ENCODE measurements at regions not wholly inside any gene's neighbourhood (a gene's known extent, or its start where the extent isn't known, plus 50 kb on each side); places are given as distances from the start of the nearest gene placed in this dataset.
A peak's percentile ranks its signal among the peaks of the same experiment; 100 is the strongest.

DNA sequence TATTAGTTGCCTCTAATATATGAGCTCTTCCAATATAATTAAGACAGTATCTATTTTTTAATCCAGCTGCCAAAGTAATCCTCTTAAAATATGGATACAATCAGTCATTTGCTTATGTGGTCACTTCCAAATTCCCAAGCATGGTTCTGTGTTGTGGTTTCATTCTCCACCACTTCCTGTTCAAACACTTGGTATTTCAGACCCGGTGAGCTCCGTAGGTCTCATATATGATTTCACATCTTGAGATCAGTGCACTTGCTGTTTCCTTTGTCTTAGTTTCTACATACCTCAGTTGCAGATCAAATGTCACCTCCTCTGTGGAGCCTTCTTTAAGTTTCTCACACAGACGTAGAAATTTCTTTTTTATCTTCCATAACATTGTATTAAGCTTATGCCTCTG, 254.2 kb downstream of the KCNS3 start:
- DNase-seq (ENCODE audit: low read depth): no peak

DNA sequence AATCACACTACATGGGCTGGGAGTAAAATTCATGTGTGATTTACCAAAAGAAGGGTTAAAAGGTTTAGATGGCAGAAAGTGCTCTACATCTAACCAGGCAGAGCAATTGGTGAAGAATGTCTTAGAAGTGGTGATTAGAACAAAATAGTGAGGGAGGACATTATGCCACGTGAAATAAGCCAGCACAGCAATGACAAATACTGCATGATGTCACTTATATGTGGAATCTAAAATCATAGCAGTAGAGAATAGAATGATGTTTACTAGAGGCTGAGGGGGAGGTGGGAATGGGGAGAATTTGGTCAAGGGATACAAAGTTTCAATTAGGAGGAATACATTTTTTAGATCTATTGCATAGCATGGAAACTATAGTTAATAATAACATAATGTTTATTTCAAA, 253.3 kb downstream of the KCNS3 start:
- DNase-seq (ENCODE audit: low read depth): no peak

DNA sequence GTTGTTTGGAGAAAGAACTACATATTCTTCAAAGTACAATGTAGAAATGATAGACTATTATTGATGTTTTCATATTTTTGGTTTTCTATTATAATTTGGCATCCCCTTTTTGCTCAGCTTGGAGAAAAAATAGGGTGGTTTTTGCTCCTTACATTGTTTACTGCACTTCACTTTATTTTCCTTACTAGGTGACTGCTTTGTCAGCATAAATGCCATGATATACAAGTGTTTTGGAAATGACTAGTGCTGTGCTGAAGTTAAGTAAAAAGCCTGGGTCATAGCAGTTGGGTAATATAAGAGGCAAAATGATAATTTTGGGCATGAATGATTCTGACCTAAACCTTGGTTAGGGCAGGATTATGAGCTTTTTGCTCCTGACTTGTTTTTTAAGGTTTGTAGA, 250.9 kb downstream of the KCNS3 start:
- DNase-seq (ENCODE audit: low read depth): no peak

GRCh38 chr2:18125303-18125702, 246.8 kb downstream of the KCNS3 start:
- DNase-seq (ENCODE audit: low read depth): no peak

GRCh38 chr2:18124116-18124835, 245.8 kb downstream of the KCNS3 start:
- DNase-seq (ENCODE audit: low read depth): no peak

DNA sequence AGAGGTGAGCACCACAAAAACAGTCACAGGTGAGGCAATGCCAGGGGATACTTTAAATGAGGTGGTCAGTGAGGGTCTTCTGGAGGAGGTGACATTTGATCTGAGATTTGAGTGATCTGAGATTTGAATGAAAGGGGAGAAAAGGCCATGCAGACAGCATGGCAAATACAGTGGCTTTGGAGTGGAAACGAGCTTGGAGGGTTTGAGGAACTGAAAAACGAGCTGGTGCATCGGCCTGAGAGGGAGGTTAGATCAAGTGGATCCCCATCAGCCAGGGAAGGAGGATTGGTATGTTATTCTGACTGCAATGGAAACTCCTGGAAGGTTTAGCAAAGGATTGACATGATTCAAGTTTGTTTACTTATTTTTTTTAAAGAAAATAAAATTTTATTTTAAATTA, 245.1 kb downstream of the KCNS3 start:
- no peak for DNase-seq (ENCODE audit: low read depth)

- no peak for DNase-seq (ENCODE audit: low read depth)
Observed at GRCh38 chr2:18123211-18123570, 244.7 kb downstream of the KCNS3 start.

DNA sequence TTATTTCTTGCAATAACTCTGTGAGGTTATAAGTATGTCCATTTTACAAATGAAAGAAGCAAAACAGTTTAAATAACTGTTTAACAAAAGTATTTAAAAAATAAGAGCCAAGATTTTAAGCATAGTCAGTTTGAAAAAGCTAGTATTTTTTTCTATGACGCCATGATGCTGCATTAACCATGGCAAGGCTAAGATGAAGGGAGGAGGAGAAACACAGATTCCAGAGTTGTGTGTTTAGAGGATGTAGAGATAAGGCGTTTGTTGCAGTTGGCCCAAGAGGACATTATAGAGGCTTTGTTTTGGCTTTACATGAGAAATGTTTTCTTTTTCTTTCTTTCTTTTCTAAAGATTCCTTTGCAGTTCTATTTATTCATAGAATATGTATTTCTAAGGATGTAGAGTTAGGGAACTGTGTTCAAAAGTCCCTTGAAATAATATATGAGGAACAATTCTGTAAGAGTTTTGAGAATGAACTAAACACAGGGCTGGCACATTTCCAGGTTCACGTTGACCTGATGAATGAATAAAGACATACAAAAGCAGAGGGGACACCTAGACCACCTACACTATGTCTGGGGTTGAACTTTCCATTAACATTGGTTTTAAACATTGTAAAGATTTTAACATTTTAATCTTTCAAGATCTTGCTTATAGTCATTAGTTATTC, 244.2 kb downstream of the KCNS3 start:
- DNase-seq (ENCODE audit: low read depth): no peak

DNA sequence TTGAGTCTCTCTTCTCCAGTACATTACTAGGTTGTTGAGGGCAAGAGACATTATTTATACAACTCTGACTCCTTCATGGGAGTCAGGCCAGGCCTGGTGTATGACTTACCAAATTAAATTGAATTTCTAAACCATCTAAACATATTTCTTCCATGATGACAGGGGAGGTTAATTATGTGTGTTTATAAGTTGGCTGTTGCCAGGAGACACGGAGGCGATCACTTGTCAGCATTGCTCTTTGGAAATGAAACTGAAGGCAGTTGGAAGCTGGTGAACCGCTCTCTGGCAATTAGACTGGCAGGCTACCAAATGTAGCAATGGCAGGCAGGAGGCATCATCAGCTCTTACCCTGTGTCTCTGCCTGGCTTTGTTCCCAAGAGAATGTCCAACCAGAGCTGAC, 241.4 kb downstream of the KCNS3 start:
- DNase-seq (ENCODE audit: low read depth): peak; percentile 97

DNA sequence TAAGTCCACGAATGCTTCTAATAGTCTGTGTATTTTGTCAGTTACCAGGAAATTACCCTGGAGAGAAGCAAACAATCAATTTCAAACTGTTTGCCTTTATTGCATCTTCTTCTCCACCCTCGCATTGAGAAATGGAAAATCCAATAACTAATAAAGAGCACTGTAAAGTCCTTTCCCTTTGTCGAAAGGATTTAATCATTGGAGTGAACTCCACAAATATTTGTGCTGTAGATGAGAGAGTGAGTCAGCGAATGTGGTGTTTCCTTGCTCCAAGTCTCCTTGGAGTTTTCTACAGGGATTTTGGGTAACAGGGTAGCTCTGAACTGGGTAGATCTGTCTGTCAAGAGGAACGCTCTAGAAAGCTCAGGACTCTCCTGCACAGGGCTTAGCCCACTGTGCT, 240.2 kb downstream of the KCNS3 start:
- DNase-seq (ENCODE audit: low read depth): peak; percentile 72

DNA sequence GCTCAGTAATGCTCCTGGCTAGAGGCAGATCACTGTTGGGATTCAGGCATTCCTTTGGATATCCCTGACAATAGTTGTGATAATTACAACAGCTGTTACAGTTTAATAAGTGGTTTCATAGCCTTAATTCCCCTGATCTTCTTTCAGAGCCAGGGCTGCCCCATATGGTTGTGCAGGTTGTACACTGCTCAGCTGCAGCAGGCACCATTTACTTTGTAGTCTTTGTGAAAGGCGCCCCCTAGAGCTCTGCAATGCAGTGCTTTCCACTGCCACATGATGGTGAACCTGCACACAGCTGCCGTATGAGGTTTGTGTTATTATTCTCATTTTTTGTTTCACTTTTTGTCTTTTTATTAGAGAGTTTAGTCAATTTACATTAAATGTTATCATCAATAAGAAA, 239.1 kb downstream of the KCNS3 start:
- DNase-seq (ENCODE audit: low read depth): no peak

DNA sequence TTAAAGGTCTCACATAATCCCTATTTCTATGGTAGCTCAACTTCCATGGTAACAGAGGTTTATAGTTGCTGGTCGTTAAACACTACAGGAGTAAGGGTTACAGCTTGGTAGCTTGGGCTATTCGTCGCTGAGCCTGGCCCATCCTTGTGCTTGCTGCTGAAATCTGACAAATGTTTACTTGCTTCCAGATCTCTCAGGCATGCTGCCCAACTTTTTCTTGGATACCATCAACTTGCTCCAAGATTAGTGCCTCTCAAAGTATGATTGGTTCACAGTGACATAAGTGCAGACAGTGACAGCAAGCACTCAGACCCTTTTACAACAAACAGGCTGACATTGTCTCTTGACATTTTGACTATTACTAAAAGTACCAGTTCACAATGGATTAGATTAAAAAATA, 231.8 kb downstream of the KCNS3 start:
- DNase-seq (ENCODE audit: low read depth): no peak

- DNase-seq (ENCODE audit: low read depth): no peak
Observed at GRCh38 chr2:18106841-18107240, 228.4 kb downstream of the KCNS3 start.

- no peak for DNase-seq (ENCODE audit: low read depth)
Observed at GRCh38 chr2:18105929-18106328, 227.5 kb downstream of the KCNS3 start.

DNA sequence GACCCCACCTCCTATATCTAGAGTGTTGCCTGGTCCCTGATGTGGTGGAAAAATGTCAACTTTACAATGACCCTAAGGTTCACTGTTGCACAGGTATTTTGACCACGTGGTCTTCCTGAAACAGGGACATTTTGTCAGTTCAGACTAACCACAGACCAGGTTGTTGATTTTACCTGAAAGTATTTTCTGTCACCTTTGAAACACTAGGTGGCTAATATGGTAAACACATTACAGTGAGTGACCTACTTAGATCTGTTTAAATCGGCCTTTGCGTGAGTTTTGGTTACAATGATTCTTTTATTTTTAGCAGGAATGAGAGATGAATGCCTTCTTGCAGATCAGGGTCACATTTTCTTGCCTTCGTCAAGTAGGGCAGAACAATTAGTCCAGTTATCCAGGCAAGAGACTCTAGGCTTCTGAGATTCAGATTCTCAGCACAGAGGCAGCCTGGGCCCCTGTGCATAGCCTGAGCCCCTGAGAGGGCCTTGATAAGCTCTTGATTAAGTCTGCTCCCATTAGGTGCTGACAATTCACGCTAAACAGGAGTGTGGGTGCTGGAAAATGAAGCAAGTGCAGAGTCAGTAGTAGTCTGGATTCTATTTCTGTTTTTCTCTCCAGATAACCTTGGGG, 226.2 kb downstream of the KCNS3 start:
- DNase-seq (ENCODE audit: low read depth): no peak

- no peak for DNase-seq (ENCODE audit: low read depth)
Observed at GRCh38 chr2:18096836-18097405, 218.5 kb downstream of the KCNS3 start.

GRCh38 chr2:18094277-18094676, 215.8 kb downstream of the KCNS3 start:
- DNase-seq (ENCODE audit: low read depth): no peak

DNA sequence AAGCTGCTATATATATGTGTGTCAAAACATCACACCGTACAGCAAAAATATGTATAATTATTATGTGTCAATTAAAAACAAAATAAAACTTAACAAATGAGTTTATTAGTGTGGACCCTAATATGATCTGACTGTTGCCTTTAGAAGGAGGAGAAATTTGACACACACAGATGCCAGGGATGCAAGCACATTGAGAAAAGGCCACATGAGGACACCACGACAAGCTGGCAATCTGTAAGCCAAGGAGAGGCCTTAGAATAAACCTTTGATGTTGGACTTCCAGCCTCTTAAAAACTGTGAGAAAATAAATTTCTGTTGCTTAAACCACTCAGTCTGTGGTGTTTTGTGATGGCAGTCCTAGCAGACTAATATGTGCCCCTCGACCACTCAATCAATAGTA, 214.7 kb downstream of the KCNS3 start:
- DNase-seq (ENCODE audit: low read depth): no peak

- DNase-seq (ENCODE audit: low read depth): no peak
Observed at GRCh38 chr2:18092760-18093159, 214.3 kb downstream of the KCNS3 start.

DNA sequence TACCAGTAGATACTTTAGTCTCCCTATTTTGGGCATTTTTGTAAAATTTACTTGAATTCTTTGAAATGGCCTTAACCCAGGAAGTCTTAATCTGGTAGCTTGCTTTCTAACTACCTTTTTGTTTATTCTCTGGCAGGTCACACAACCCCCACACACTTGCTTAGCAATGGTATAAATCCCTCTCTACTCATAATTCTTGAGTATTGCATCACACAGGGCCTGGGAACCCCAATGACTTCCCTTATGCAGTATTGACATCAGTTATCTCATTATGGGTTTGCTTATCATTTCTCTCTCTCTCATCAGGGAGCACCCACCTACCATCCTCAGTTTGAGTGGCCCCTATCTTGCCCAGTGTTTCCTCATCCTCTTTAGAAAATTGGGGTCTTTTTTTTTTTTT, 207.1 kb downstream of the KCNS3 start:
- no peak for DNase-seq (ENCODE audit: low read depth)

DNA sequence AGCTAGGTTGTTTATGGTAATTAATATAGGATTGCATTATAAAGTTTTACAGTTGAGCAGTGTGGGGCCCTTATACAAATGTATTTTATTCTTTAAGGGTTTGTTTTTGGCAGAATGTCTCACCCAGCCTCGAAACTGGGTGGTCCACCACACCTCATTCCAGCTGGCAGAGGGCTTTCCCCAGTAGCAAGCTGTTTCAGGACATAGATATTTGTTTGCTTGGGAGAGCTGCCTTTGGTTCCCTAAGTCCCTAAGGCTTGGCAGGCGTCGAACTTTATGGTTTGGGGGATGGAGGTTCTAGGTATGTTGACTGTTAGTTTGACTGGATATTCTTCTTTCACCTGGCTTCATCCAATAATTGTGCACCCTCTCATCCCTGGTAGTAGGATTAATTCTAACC, 205.9 kb downstream of the KCNS3 start:
- DNase-seq (ENCODE audit: low read depth): no peak

- DNase-seq (ENCODE audit: low read depth): no peak
Observed at GRCh38 chr2:18083806-18084205, 205.3 kb downstream of the KCNS3 start.

DNA sequence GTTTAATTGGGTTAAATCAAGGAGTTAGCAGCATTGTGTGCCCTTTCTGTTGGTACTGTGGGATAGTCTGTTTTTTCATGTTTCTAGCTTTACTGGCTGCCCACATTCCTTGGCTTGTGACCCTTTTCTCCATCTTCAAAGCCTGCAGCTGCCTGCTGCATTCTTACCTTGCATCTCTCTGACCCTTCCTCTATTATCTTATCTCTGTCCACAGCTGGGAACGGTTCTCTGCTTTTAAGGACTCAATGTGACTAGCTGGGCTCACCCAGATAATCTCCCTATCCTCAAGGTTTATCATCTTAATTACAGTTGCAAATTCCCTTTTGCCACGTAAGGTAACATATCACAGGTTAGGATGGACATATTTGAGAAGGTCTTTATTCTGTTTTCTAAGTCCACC, 199.7 kb downstream of the KCNS3 start:
- no peak for DNase-seq (ENCODE audit: low read depth)
